Liver (tissue), 8 donors: ENCODE measurements at regions not wholly inside any gene's neighbourhood (a gene's known extent, or its start where the extent isn't known, plus 50 kb on each side); places are given as distances from the start of the nearest gene placed in this dataset.

Experiments
- DNase-seq: peaks from one replicate; pipeline ENCODE4 v3.0.0-alpha.2; 2017; ENCODE audit warnings: low spot score
- H3K27ac ChIP-seq, 2 donors: one replicate each; pipeline ENCODE4 v1.7.0; 2013; ENCODE audit warnings: inconsistent platforms in 2 of 2, low read length in 2 of 2, control low read depth in 1 of 2, low read depth in 1 of 2, mild to moderate bottlenecking in 1 of 2
- H3K27me3 ChIP-seq, 4 donors: one replicate each; pipeline versions ENCODE4 v1.6.1 to v1.7.0; 2013; ENCODE audit warnings: low read length in 3 of 4, inconsistent platforms in 1 of 4, mild to moderate bottlenecking in 1 of 4, moderate library complexity in 1 of 4; ENCODE audit not compliant: control insufficient read depth in 4 of 4, insufficient read depth in 4 of 4
- H3K36me3 ChIP-seq, 4 donors: one replicate each; pipeline versions ENCODE4 v1.6.1 to v1.7.0; 2013; ENCODE audit warnings: low read length in 3 of 4, mild to moderate bottlenecking in 3 of 4, low read depth in 1 of 4, moderate library complexity in 1 of 4; ENCODE audit not compliant: control insufficient read depth in 4 of 4, insufficient read depth in 3 of 4
- H3K4me1 ChIP-seq, 4 donors: one replicate each; pipeline versions ENCODE4 v1.6.1 to v1.7.0; 2013; ENCODE audit warnings: low read length in 3 of 4, mild to moderate bottlenecking in 3 of 4, moderate library complexity in 1 of 4; ENCODE audit not compliant: control insufficient read depth in 4 of 4, insufficient read depth in 4 of 4
- H3K4me3 ChIP-seq, 3 donors: one replicate each; pipeline versions ENCODE4 v1.6.1 to v1.7.0; 2013; ENCODE audit warnings: low read length in 3 of 3, control low read depth in 1 of 3, low read depth in 1 of 3, mild to moderate bottlenecking in 1 of 3
- H3K9ac ChIP-seq, 2 donors: one replicate each; pipeline ENCODE4 v1.7.0; 2013; ENCODE audit warnings: low read length in 2 of 2, mild to moderate bottlenecking in 2 of 2, moderate library complexity in 2 of 2, control low read depth in 1 of 2, low read depth in 1 of 2
- H3K9me3 ChIP-seq, 4 donors: one replicate each; pipeline versions ENCODE4 v1.6.1 to v1.7.0; 2013; ENCODE audit warnings: low read length in 3 of 4; ENCODE audit not compliant: control insufficient read depth in 4 of 4
- EGR1 ChIP-seq, 2 donors: IDR thresholded peaks; 2 replicates each; pipeline ENCODE4 v1.6.1; 2016 to 2018; ENCODE audit warnings: antibody characterized with exemption in 2 of 2, low read depth in 2 of 2
- FOXA2 ChIP-seq: IDR thresholded peaks from 2 replicates; pipeline ENCODE4 v1.6.1; 2016; ENCODE audit warnings: antibody characterized with exemption
- GABPA ChIP-seq, 2 donors: IDR thresholded peaks in 1 of 2; conservative IDR thresholded peaks in 1 of 2; 2 replicates each; pipeline ENCODE4 v1.6.1; 2016; ENCODE audit warnings: antibody characterized with exemption in 2 of 2, mild to moderate bottlenecking in 1 of 2, moderate library complexity in 1 of 2
- HNF4A ChIP-seq, 2 donors: conservative IDR thresholded peaks; 2 replicates each; pipeline ENCODE4 v1.6.1; 2016; ENCODE audit warnings: antibody characterized with exemption in 2 of 2, mild to moderate bottlenecking in 2 of 2
- HNF4G ChIP-seq: IDR thresholded peaks from 2 replicates; pipeline ENCODE4 v1.6.1; 2016; ENCODE audit warnings: antibody characterized with exemption
- JUND ChIP-seq, 2 donors: IDR thresholded peaks; 2 replicates each; pipeline ENCODE4 v1.6.1; 2016; ENCODE audit warnings: antibody characterized with exemption in 2 of 2
- NR2F2 ChIP-seq: IDR thresholded peaks from 2 replicates; pipeline ENCODE4 v1.6.1; 2016; ENCODE audit warnings: antibody characterized with exemption
- RXRA ChIP-seq, 2 donors: IDR thresholded peaks; 2 replicates each; pipeline ENCODE4 v1.6.1; 2017 to 2018; ENCODE audit warnings: antibody characterized with exemption in 2 of 2, mild to moderate bottlenecking in 1 of 2
- SP1 ChIP-seq: IDR thresholded peaks from 2 replicates; pipeline ENCODE4 v1.6.1; 2018; ENCODE audit warnings: antibody characterized with exemption, mild to moderate bottlenecking
- TAF1 ChIP-seq: conservative IDR thresholded peaks from 2 replicates; pipeline ENCODE4 v1.6.1; 2016; ENCODE audit warnings: antibody characterized with exemption, mild to moderate bottlenecking
- YY1 ChIP-seq: IDR thresholded peaks from 2 replicates; pipeline ENCODE4 v1.6.1; 2016; ENCODE audit warnings: antibody characterized with exemption, mild to moderate bottlenecking
- WGBS: extraction: QIAGEN DNeasy Blood & Tissue Kit; methylation state at CpG from one replicate; pipeline ENCODE4 v1.1.7; 2013; 5-methylcytosine and 5-hydroxymethylcytosine counted together
- TF ChIP-seq, protein P1 (sequence below): IDR thresholded peaks from 2 replicates; pipeline ENCODE4 v1.6.1; 2016; ENCODE audit warnings: antibody characterized with exemption, mild to moderate bottlenecking
- TF ChIP-seq, protein P2 (sequence below): IDR thresholded peaks from 2 replicates; pipeline ENCODE4 v1.6.1; 2016; ENCODE audit warnings: antibody characterized with exemption
- TF ChIP-seq, protein P3 (sequence below): IDR thresholded peaks from 2 replicates; pipeline ENCODE4 v1.6.1; 2016; ENCODE audit warnings: antibody characterized with exemption
- TF ChIP-seq, protein P4 (sequence below): fragments of 150-350 bp; IDR thresholded peaks from 2 replicates; pipeline ENCODE4 v1.5.1; 2017; ENCODE audit warnings: improper control_type of control experiment, low read depth, low read length; ENCODE audit not compliant: missing input control
- TF ChIP-seq, protein P5 (sequence below): IDR thresholded peaks from 2 replicates; pipeline ENCODE4 v1.6.1; 2016; ENCODE audit warnings: antibody characterized with exemption
- donor health status: healthy.
- donor health status: healthy.
- donor health status: healthy.
- donor health status: healthy.
- donor health status: healthy.

DNA sequence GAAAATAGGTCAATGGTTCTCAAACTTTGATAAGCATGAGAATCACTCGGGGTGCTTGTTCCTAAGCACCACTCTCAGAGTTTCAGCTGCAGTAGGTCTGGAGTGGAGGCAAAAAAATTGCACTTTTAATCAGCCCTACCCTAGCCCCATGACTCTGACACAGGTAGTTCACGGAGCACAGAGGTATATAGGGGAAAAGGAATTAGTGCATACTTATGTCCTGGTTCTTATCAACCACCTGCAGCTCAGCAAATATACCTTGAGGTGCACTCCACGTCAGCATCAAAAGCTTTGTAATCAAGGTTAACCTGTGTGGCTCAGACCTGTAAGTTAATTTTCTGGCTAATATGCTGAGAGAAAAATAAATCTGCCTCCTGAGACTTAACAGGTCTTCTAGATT, 138.8 kb upstream of the HMGN3 start:
- Histone ChIP-seq H3K36me3 (no peaks in the 10 kb centered on the region), H3K9ac (no peak overlapping the region), H3K4me1 (no peaks in the 10 kb centered on the region), H3K27ac (no peak overlapping the region), H3K27me3 (no peaks in the 10 kb centered on the region), H3K4me3 (no peak overlapping the region), H3K9me3 (peaks cover 0 to 7% (median 5%) of the 10 kb centered on the region in 4 donors)
- TF ChIP-seq FOXA2: no peak
- TF ChIP-seq SP1: no peak
- no peak for TF ChIP-seq HNF4G
- TF ChIP-seq NR2F2: no peak
- TF ChIP-seq, protein P1, sequence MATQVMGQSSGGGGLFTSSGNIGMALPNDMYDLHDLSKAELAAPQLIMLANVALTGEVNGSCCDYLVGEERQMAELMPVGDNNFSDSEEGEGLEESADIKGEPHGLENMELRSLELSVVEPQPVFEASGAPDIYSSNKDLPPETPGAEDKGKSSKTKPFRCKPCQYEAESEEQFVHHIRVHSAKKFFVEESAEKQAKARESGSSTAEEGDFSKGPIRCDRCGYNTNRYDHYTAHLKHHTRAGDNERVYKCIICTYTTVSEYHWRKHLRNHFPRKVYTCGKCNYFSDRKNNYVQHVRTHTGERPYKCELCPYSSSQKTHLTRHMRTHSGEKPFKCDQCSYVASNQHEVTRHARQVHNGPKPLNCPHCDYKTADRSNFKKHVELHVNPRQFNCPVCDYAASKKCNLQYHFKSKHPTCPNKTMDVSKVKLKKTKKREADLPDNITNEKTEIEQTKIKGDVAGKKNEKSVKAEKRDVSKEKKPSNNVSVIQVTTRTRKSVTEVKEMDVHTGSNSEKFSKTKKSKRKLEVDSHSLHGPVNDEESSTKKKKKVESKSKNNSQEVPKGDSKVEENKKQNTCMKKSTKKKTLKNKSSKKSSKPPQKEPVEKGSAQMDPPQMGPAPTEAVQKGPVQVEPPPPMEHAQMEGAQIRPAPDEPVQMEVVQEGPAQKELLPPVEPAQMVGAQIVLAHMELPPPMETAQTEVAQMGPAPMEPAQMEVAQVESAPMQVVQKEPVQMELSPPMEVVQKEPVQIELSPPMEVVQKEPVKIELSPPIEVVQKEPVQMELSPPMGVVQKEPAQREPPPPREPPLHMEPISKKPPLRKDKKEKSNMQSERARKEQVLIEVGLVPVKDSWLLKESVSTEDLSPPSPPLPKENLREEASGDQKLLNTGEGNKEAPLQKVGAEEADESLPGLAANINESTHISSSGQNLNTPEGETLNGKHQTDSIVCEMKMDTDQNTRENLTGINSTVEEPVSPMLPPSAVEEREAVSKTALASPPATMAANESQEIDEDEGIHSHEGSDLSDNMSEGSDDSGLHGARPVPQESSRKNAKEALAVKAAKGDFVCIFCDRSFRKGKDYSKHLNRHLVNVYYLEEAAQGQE: no peak
- TF ChIP-seq, protein P2, sequence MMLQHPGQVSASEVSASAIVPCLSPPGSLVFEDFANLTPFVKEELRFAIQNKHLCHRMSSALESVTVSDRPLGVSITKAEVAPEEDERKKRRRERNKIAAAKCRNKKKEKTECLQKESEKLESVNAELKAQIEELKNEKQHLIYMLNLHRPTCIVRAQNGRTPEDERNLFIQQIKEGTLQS: no peak
- no peak for TF ChIP-seq EGR1 (IDR thresholded peaks at IDR 0.05; ENCODE audit: low read depth in 2 of 2)
- TF ChIP-seq YY1: no peak
- TF ChIP-seq TAF1: no peak
- TF ChIP-seq HNF4A (conservative IDR thresholded peaks at IDR 0.05): no peak
- TF ChIP-seq, protein P3, sequence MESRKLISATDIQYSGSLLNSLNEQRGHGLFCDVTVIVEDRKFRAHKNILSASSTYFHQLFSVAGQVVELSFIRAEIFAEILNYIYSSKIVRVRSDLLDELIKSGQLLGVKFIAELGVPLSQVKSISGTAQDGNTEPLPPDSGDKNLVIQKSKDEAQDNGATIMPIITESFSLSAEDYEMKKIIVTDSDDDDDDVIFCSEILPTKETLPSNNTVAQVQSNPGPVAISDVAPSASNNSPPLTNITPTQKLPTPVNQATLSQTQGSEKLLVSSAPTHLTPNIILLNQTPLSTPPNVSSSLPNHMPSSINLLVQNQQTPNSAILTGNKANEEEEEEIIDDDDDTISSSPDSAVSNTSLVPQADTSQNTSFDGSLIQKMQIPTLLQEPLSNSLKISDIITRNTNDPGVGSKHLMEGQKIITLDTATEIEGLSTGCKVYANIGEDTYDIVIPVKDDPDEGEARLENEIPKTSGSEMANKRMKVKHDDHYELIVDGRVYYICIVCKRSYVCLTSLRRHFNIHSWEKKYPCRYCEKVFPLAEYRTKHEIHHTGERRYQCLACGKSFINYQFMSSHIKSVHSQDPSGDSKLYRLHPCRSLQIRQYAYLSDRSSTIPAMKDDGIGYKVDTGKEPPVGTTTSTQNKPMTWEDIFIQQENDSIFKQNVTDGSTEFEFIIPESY: no peak
- TF ChIP-seq RXRA (IDR thresholded peaks at IDR 0.05): no peak
- TF ChIP-seq, protein P4, sequence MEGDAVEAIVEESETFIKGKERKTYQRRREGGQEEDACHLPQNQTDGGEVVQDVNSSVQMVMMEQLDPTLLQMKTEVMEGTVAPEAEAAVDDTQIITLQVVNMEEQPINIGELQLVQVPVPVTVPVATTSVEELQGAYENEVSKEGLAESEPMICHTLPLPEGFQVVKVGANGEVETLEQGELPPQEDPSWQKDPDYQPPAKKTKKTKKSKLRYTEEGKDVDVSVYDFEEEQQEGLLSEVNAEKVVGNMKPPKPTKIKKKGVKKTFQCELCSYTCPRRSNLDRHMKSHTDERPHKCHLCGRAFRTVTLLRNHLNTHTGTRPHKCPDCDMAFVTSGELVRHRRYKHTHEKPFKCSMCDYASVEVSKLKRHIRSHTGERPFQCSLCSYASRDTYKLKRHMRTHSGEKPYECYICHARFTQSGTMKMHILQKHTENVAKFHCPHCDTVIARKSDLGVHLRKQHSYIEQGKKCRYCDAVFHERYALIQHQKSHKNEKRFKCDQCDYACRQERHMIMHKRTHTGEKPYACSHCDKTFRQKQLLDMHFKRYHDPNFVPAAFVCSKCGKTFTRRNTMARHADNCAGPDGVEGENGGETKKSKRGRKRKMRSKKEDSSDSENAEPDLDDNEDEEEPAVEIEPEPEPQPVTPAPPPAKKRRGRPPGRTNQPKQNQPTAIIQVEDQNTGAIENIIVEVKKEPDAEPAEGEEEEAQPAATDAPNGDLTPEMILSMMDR: no peak
- TF ChIP-seq GABPA (IDR thresholded peaks at IDR 0.05 in 1 of 2, conservative IDR thresholded peaks at IDR 0.05 in 1 of 2): no peak
- TF ChIP-seq, protein P5, sequence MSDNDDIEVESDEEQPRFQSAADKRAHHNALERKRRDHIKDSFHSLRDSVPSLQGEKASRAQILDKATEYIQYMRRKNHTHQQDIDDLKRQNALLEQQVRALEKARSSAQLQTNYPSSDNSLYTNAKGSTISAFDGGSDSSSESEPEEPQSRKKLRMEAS: no peak
- no peak for DNase-seq
- 57% methylated on average over 3 of the region's 3 CpGs for WGBS

DNA sequence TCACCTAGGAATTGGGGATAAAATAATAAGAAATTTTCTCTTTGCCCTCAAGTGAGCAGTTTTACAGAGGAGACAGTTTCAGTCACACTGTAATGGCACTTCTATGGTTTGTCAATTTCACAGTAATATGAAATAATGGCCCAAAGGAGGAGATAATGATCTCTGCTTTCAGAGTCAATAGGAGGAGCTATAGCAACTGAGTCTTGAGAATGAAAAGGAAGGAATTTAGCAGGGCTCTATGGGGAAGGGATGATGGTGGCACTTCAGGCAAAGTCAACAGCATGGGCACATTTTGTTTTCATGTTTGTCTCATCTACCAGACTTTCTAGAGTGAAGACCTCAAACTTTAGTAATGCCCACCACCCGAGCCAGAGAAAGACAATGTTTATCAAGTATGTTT, 138.3 kb upstream of the HMGN3 start:
- no peaks in the 10 kb centered on the region for H3K4me1 ChIP-seq
- H3K9ac ChIP-seq: no peak overlapping the region
- no peak for TF ChIP-seq JUND (IDR thresholded peaks at IDR 0.05)
- no peak overlapping the region for H3K27ac ChIP-seq
- no peak overlapping the region for H3K4me3 ChIP-seq
- H3K9me3 ChIP-seq: peaks cover 0 to 7% (median 5%) of the 10 kb centered on the region in 4 donors
- DNase-seq: no peak
- H3K27me3 ChIP-seq: no peaks in the 10 kb centered on the region
- no peaks in the 10 kb centered on the region for H3K36me3 ChIP-seq
- WGBS: 79% methylated on average over 1 of the region's 1 CpG
